Thymus (tissue), 11 donors: ENCODE measurements at regions not wholly inside any gene's neighbourhood (a gene's known extent, or its start where the extent isn't known, plus 50 kb on each side); places are given as distances from the start of the nearest gene placed in this dataset.

Source experiments
- DNase-seq, 9 donors: peaks; one replicate each; pipeline ENCODE4 v3.0.0-alpha.2; 2013; ENCODE audit warnings: low spot score in 9 of 9, low read depth in 6 of 9, missing footprints in 1 of 9
- H3K27ac ChIP-seq, 2 donors: one replicate each; pipeline ENCODE4 v1.5.1; 2013; ENCODE audit warnings: control low read depth in 1 of 2, low read depth in 1 of 2, low read length in 1 of 2, mild to moderate bottlenecking in 1 of 2, moderate library complexity in 1 of 2
- H3K27me3 ChIP-seq, 2 donors: one replicate each; pipeline ENCODE4 v1.5.1; 2013; ENCODE audit warnings: low read length in 1 of 2; ENCODE audit not compliant: control insufficient read depth in 2 of 2, insufficient read depth in 1 of 2
- H3K36me3 ChIP-seq, 2 donors: one replicate each; pipeline ENCODE4 v1.5.1; 2013; ENCODE audit warnings: low read length in 1 of 2, mild to moderate bottlenecking in 1 of 2, moderate library complexity in 1 of 2; ENCODE audit not compliant: control insufficient read depth in 2 of 2, insufficient read depth in 2 of 2
- H3K4me1 ChIP-seq, 2 donors: one replicate each; pipeline ENCODE4 v1.5.1; 2013; ENCODE audit warnings: low read length in 2 of 2; ENCODE audit not compliant: control insufficient read depth in 2 of 2, insufficient read depth in 2 of 2
- H3K4me3 ChIP-seq, 2 donors: one replicate each; pipeline ENCODE4 v1.5.1; 2013; ENCODE audit warnings: low read length in 2 of 2, control low read depth in 1 of 2, mild to moderate bottlenecking in 1 of 2
- H3K9me3 ChIP-seq, 2 donors: one replicate each; pipeline ENCODE4 v1.5.1; 2013; ENCODE audit warnings: low read length in 1 of 2, mild to moderate bottlenecking in 1 of 2; ENCODE audit not compliant: control insufficient read depth in 2 of 2, insufficient read depth in 1 of 2
- WGBS: extraction: QIAGEN DNeasy Blood & Tissue Kit; methylation state at CpG from one replicate; pipeline ENCODE4 v1.1.7; 2013; 5-methylcytosine and 5-hydroxymethylcytosine counted together
- donor health status: healthy.

- Histone ChIP-seq H3K4me3 (no peak overlapping the region), H3K27me3 (no peaks in the 10 kb centered on the region), H3K4me1 (no peaks in the 10 kb centered on the region), H3K36me3 (no peaks in the 10 kb centered on the region), H3K27ac (no peak overlapping the region), H3K9me3 (no peaks in the 10 kb centered on the region)
- WGBS = 86% methylated on average over 6 of the region's 6 CpGs
- DNase-seq = no peak
Observed at GRCh38 chr11:131278472-131278871, 91.9 kb upstream of the NTM start.

GRCh38 chr11:131279654-131280384 is 90.6 kb upstream of the NTM start:
- Histone ChIP-seq H3K4me3 (no peak overlapping the region), H3K9me3 (no peaks in the 10 kb centered on the region), H3K27me3 (no peaks in the 10 kb centered on the region), H3K36me3 (no peaks in the 10 kb centered on the region), H3K27ac (no peak overlapping the region), H3K4me1 (no peaks in the 10 kb centered on the region)
- no peak for DNase-seq
- WGBS = 97% methylated on average over 3 of the region's 3 CpGs

- Histone ChIP-seq H3K36me3 (no peaks in the 10 kb centered on the region), H3K27me3 (no peaks in the 10 kb centered on the region), H3K4me1 (no peaks in the 10 kb centered on the region), H3K27ac (no peak overlapping the region), H3K4me3 (no peak overlapping the region), H3K9me3 (no peaks in the 10 kb centered on the region)
- DNase-seq = no peak
- WGBS = 94% methylated on average over 3 of the region's 3 CpGs
Observed at GRCh38 chr11:131281316-131281715, 89.1 kb upstream of the NTM start.

GRCh38 chr11:131284041-131284440 is 86.4 kb upstream of the NTM start:
- Histone ChIP-seq H3K9me3 (no peaks in the 10 kb centered on the region), H3K27ac (no peak overlapping the region), H3K27me3 (no peaks in the 10 kb centered on the region), H3K4me3 (no peak overlapping the region), H3K36me3 (no peaks in the 10 kb centered on the region), H3K4me1 (no peaks in the 10 kb centered on the region)
- no peak for DNase-seq
- 91% methylated on average over 6 of the region's 6 CpGs for WGBS

GRCh38 chr11:131288521-131289091 is 81.8 kb upstream of the NTM start:
- no peaks in the 10 kb centered on the region for H3K36me3 ChIP-seq
- H3K4me3 ChIP-seq = no peak overlapping the region
- no peaks in the 10 kb centered on the region for H3K4me1 ChIP-seq
- 82% methylated on average over 5 of the region's 5 CpGs for WGBS
- no peaks in the 10 kb centered on the region for H3K27me3 ChIP-seq
- no peak for DNase-seq
- H3K27ac ChIP-seq = no peak overlapping the region
- H3K9me3 ChIP-seq = no peaks in the 10 kb centered on the region

GRCh38 chr11:131290185-131290584 is 80.2 kb upstream of the NTM start:
- WGBS = 72% methylated on average over 3 of the region's 3 CpGs
- Histone ChIP-seq H3K36me3 (no peaks in the 10 kb centered on the region), H3K4me3 (no peak overlapping the region), H3K27me3 (no peaks in the 10 kb centered on the region), H3K4me1 (no peaks in the 10 kb centered on the region), H3K9me3 (no peaks in the 10 kb centered on the region), H3K27ac (no peak overlapping the region)
- DNase-seq = no peak

GRCh38 chr11:131295986-131296385 is 74.4 kb upstream of the NTM start:
- no peaks in the 10 kb centered on the region for H3K36me3 ChIP-seq
- no peak overlapping the region for H3K27ac ChIP-seq
- no peak overlapping the region for H3K4me3 ChIP-seq
- no peaks in the 10 kb centered on the region for H3K9me3 ChIP-seq
- H3K27me3 ChIP-seq = peaks cover 0 to 5% of the 10 kb centered on the region in 2 donors
- H3K4me1 ChIP-seq = no peaks in the 10 kb centered on the region
- WGBS = 85% methylated on average over 5 of the region's 5 CpGs
- DNase-seq = no peak

GRCh38 chr11:131297441-131297840 is 73.0 kb upstream of the NTM start:
- WGBS = 87% methylated on average over 6 of the region's 6 CpGs
- Histone ChIP-seq H3K4me3 (no peak overlapping the region), H3K9me3 (no peaks in the 10 kb centered on the region), H3K36me3 (no peaks in the 10 kb centered on the region), H3K4me1 (no peaks in the 10 kb centered on the region), H3K27ac (no peak overlapping the region), H3K27me3 (peaks cover 0 to 8% of the 10 kb centered on the region in 2 donors)
- DNase-seq = no peak

- WGBS = 36% methylated on average over 13 of the region's 13 CpGs
- no peaks in the 10 kb centered on the region for H3K4me1 ChIP-seq
Observed at GRCh38 chr11:131299598-131300438, 70.6 kb upstream of the NTM start.

More at GRCh38 chr11:131299598-131300438, 70.6 kb upstream of the NTM start:
- no peak overlapping the region for H3K4me3 ChIP-seq
- no peak overlapping the region for H3K27ac ChIP-seq
- no peaks in the 10 kb centered on the region for H3K36me3 ChIP-seq
- no peak for DNase-seq
- no peaks in the 10 kb centered on the region for H3K9me3 ChIP-seq
- peaks cover 0 to 8% of the 10 kb centered on the region in 2 donors for H3K27me3 ChIP-seq
